H1 (cell line): ENCODE measurements at regions not wholly inside any gene's neighbourhood (a gene's known extent, or its start where the extent isn't known, plus 50 kb on each side); places are given as distances from the start of the nearest gene placed in this dataset.

Experiments
- CTCF ChIA-PET: fragments of 300-600 bp; sonication (Branson Sonifier 250); formaldehyde crosslinking; loops from one replicate; lab custom pipeline; 2021; ENCODE audit not compliant: partially characterized antibody; lab: Charles Lee
- POLR2A ChIA-PET: fragments of 300-600 bp; sonication (Branson Sonifier 250); formaldehyde crosslinking; loops from one replicate; lab custom pipeline; 2021; ENCODE audit warnings: inconsistent platforms; ENCODE audit not compliant: partially characterized antibody; lab: Charles Lee
- DNase-seq, 2 experiments: peaks; one replicate each; pipeline versions ENCODE4 v3.0.0 to v3.0.0-alpha.2; 2010 to 2022; ENCODE audit warnings: low spot score in 2 of 2, low read depth in 1 of 2, mixed read lengths in 1 of 2
- FAIRE-seq: peaks from 2 replicates; lab custom pipeline; 2011; peaks lifted over from hg19 to GRCh38; lab: Jason Lieb, UNC
- H2AFZ ChIP-seq: 2 replicates; pipeline ENCODE4 v1.8.1; 2012; ENCODE audit warnings: low read length, inconsistent platforms
- H2AK5ac ChIP-seq: 2 replicates; pipeline ENCODE4 v1.6.1; 2013; ENCODE audit warnings: low read depth, low read length
- H2BK120ac ChIP-seq: replicated peaks from 2 replicates; pipeline ENCODE3; 2013; ENCODE audit warnings: low read depth, low read length, inconsistent platforms
- H2BK12ac ChIP-seq: 2 replicates; pipeline ENCODE4 v1.6.1; 2013; ENCODE audit warnings: low read depth, low read length
- H2BK15ac ChIP-seq: 2 replicates; pipeline ENCODE4 v1.6.1; 2013; ENCODE audit warnings: low read length
- H2BK20ac ChIP-seq: 2 replicates; pipeline ENCODE4 v1.6.1; 2013; ENCODE audit warnings: low read length
- H2BK5ac ChIP-seq: 2 replicates; pipeline ENCODE4 v1.6.1; 2013; ENCODE audit warnings: low read depth, low read length
- H3K14ac ChIP-seq: 2 replicates; pipeline ENCODE4 v1.6.1; 2013; ENCODE audit warnings: inconsistent platforms; ENCODE audit not compliant: insufficient read length
- H3K18ac ChIP-seq: 2 replicates; pipeline ENCODE4 v1.6.1; 2013; ENCODE audit warnings: low read length; ENCODE audit errors: extremely low read depth
- H3K23ac ChIP-seq: 2 replicates; pipeline ENCODE4 v1.6.1; 2013; ENCODE audit warnings: inconsistent platforms; ENCODE audit not compliant: insufficient read length
- H3K23me2 ChIP-seq: 2 replicates; pipeline ENCODE4 v1.6.1; 2013; ENCODE audit warnings: low read depth, low read length
- H3K27ac ChIP-seq: 2 replicates; pipeline ENCODE4 v1.6.1; 2011; ENCODE audit warnings: low read depth, low read length, inconsistent platforms
- H3K27me3 ChIP-seq, 4 experiments: replicated peaks in 1 of 4; 1 replicate in 1 of 4; 2 replicates in 3 of 4; pipeline versions ENCODE4 v1.6.1 to v1.8.1; 2011 to 2013; ENCODE audit warnings: low read length in 3 of 4, mild to moderate bottlenecking in 3 of 4, inconsistent platforms in 2 of 4, mixed read lengths in 2 of 4, moderate library complexity in 1 of 4; ENCODE audit not compliant: control insufficient read depth in 3 of 4, insufficient read depth in 3 of 4; ENCODE audit errors: extremely low read depth in 1 of 4
- H3K36me3 ChIP-seq, 4 experiments: 2 replicates each; pipeline versions ENCODE4 v1.6.1 to v1.8.1; 2011 to 2013; ENCODE audit warnings: mild to moderate bottlenecking in 4 of 4, low read length in 3 of 4, moderate library complexity in 2 of 4, control low read depth in 1 of 4, inconsistent platforms in 1 of 4; ENCODE audit not compliant: insufficient read depth in 4 of 4, control insufficient read depth in 2 of 4
- H3K4ac ChIP-seq: replicated peaks from 2 replicates; pipeline ENCODE3; 2013; ENCODE audit warnings: low read length, low read depth, mixed read lengths, inconsistent platforms; ENCODE audit not compliant: insufficient read length
- H3K4me1 ChIP-seq, 4 experiments: replicated peaks in 1 of 4; 1 replicate in 1 of 4; 2 replicates in 3 of 4; pipeline versions ENCODE4 v1.6.1 to v1.8.1; 2011 to 2013; ENCODE audit warnings: low read length in 3 of 4, inconsistent platforms in 2 of 4, mixed read lengths in 1 of 4; ENCODE audit not compliant: insufficient read depth in 4 of 4, control insufficient read depth in 3 of 4
- H3K4me2 ChIP-seq, 2 experiments: 2 replicates each; pipeline versions ENCODE4 v1.6.1 to v1.8.1; 2011 to 2013; ENCODE audit warnings: low read depth in 2 of 2, low read length in 2 of 2, control low read depth in 1 of 2, inconsistent platforms in 1 of 2, mild to moderate bottlenecking in 1 of 2; ENCODE audit not compliant: insufficient read depth in 1 of 2
- H3K4me3 ChIP-seq, 4 experiments: fragments of 200-600, 300-600 bp in 1 of 4; sonication (generic), shearing (Covaris generic), sonication (Bioruptor Twin) in 1 of 4; 2 replicates each; pipeline versions ENCODE4 v1.5.1 to v1.8.1; 2011 to 2016; ENCODE audit warnings: low read length in 4 of 4, low read depth in 3 of 4, control low read depth in 2 of 4, inconsistent platforms in 2 of 4, mild to moderate bottlenecking in 2 of 4, mixed read lengths in 1 of 4, moderate library complexity in 1 of 4; ENCODE audit not compliant: insufficient read depth in 2 of 4; ENCODE audit errors: extremely low read depth in 1 of 4
- H3K56ac ChIP-seq: replicated peaks from 2 replicates; pipeline ENCODE3; 2013; ENCODE audit warnings: low read depth, mild to moderate bottlenecking, mixed read lengths, low read length, inconsistent platforms; ENCODE audit not compliant: insufficient read length
- H3K79me1 ChIP-seq: 2 replicates; pipeline ENCODE4 v1.6.1; 2013; ENCODE audit warnings: low read depth, low read length, control low read depth
- H3K79me2 ChIP-seq, 2 experiments: 2 replicates each; pipeline versions ENCODE4 v1.6.1 to v1.8.1; 2012 to 2013; ENCODE audit warnings: low read length in 2 of 2, mild to moderate bottlenecking in 2 of 2, inconsistent platforms in 1 of 2; ENCODE audit not compliant: insufficient read depth in 2 of 2, control insufficient read depth in 1 of 2
- H3K9ac ChIP-seq, 4 experiments: replicated peaks in 1 of 4; 1 replicate in 1 of 4; 2 replicates in 3 of 4; pipeline versions ENCODE4 v1.6.1 to v1.8.1; 2011 to 2013; ENCODE audit warnings: low read depth in 3 of 4, low read length in 3 of 4, control low read depth in 2 of 4, mild to moderate bottlenecking in 2 of 4, moderate library complexity in 2 of 4, inconsistent platforms in 1 of 4; ENCODE audit errors: extremely low read depth in 1 of 4
- H3K9me3 ChIP-seq, 2 experiments: 2 replicates each; pipeline versions ENCODE4 v1.6.1 to v1.8.1; 2012 to 2013; ENCODE audit warnings: mild to moderate bottlenecking in 2 of 2, moderate library complexity in 2 of 2, control low read depth in 1 of 2, inconsistent platforms in 1 of 2, low read depth in 1 of 2, low read length in 1 of 2, mixed read lengths in 1 of 2; ENCODE audit not compliant: insufficient read depth in 2 of 2
- H4K20me1 ChIP-seq, 2 experiments: replicated peaks in 1 of 2; 2 replicates each; pipeline versions ENCODE3 to v1.8.1; 2011 to 2013; ENCODE audit warnings: inconsistent platforms in 2 of 2, low read length in 2 of 2, mild to moderate bottlenecking in 1 of 2; ENCODE audit not compliant: insufficient read depth in 2 of 2, control insufficient read depth in 1 of 2
- H4K5ac ChIP-seq: 2 replicates; pipeline ENCODE4 v1.6.1; 2013; ENCODE audit warnings: low read length, low read depth, mixed read lengths, inconsistent platforms; ENCODE audit not compliant: insufficient read length
- H4K8ac ChIP-seq: 2 replicates; pipeline ENCODE4 v1.8.0; 2013; ENCODE audit warnings: mild to moderate bottlenecking, moderate library complexity, low read length, inconsistent platforms; ENCODE audit not compliant: insufficient read depth; ENCODE audit errors: extremely low read depth
- H4K91ac ChIP-seq: replicated peaks from 2 replicates; pipeline ENCODE3; 2013; ENCODE audit warnings: low read length, mixed read lengths, inconsistent platforms; ENCODE audit not compliant: insufficient read length
- BACH1 ChIP-seq: IDR thresholded peaks from 2 replicates; pipeline ENCODE4 v1.6.1; 2012; ENCODE audit warnings: low read length, improper control_type of control experiment
- CEBPB ChIP-seq: IDR thresholded peaks from 2 replicates; pipeline ENCODE4 v1.6.1; 2012; ENCODE audit warnings: low read depth, low read length
- CHD2 ChIP-seq: IDR thresholded peaks from 2 replicates; pipeline ENCODE4 v1.6.1; 2012; ENCODE audit warnings: low read length, improper control_type of control experiment
- E2F6 ChIP-seq: IDR thresholded peaks from 2 replicates; pipeline ENCODE4 v1.6.1; 2012; ENCODE audit warnings: inconsistent platforms
- GABPA ChIP-seq: IDR thresholded peaks from 2 replicates; pipeline ENCODE4 v1.6.1; 2011; ENCODE audit warnings: mild to moderate bottlenecking, low read length, moderate library complexity, borderline replicate concordance; ENCODE audit not compliant: insufficient read depth
- JUN ChIP-seq: IDR thresholded peaks from 2 replicates; pipeline ENCODE4 v1.6.1; 2011; ENCODE audit warnings: low read depth, mild to moderate bottlenecking, improper control_type of control experiment, low read length
- JUND ChIP-seq: IDR thresholded peaks from 2 replicates; pipeline ENCODE4 v1.6.1; 2011; ENCODE audit warnings: mild to moderate bottlenecking, improper control_type of control experiment, low read length
- KDM5A ChIP-seq: fragments of 200-600 bp; IDR thresholded peaks from 2 replicates; pipeline ENCODE4 v1.7.1; 2012; ENCODE audit warnings: mild to moderate bottlenecking, low read length, inconsistent platforms, mixed read lengths
- RFX5 ChIP-seq: IDR thresholded peaks from 2 replicates; pipeline ENCODE4 v1.6.1; 2011; ENCODE audit warnings: low read depth, low read length, improper control_type of control experiment, borderline replicate concordance
- RNF2 ChIP-seq: fragments of 200-900, 300-1000 bp; sonication (generic); IDR thresholded peaks from 2 replicates; pipeline ENCODE4 v1.7.1; 2016; ENCODE audit warnings: borderline replicate concordance, low read depth, mild to moderate bottlenecking, antibody characterized with exemption, low read length; ENCODE audit not compliant: poor library complexity, severe bottlenecking; ENCODE audit errors: missing control alignments
- SIRT6 ChIP-seq: IDR thresholded peaks from one replicate; pipeline ENCODE4 v1.7.1; 2012; ENCODE audit warnings: low read length, inconsistent platforms
- SP1 ChIP-seq: IDR thresholded peaks from 2 replicates; pipeline ENCODE4 v1.6.1; 2011; ENCODE audit warnings: low read depth, low read length
- SUZ12 ChIP-seq: fragments of 200-600 bp; sonication (generic); IDR thresholded peaks from 2 replicates; pipeline ENCODE4 v1.6.1; 2012; ENCODE audit warnings: mild to moderate bottlenecking, inconsistent platforms, low read length, moderate library complexity, mixed read lengths
- TAF1 ChIP-seq: IDR thresholded peaks from 2 replicates; pipeline ENCODE4 v1.6.1; 2011; ENCODE audit warnings: mild to moderate bottlenecking, low read depth, low read length
- TAF7 ChIP-seq: optimal IDR thresholded peaks from 2 replicates; pipeline ENCODE3; 2011; ENCODE audit warnings: low read depth, mild to moderate bottlenecking, inconsistent platforms, low read length, moderate library complexity, borderline replicate concordance
- YY1 ChIP-seq: IDR thresholded peaks from 2 replicates; pipeline ENCODE4 v1.6.1; 2011; ENCODE audit warnings: low read depth, mild to moderate bottlenecking, low read length

GRCh38 chr4:79213702-79214101 lies 112.2 kb downstream of the NAA11 start:
- Histone ChIP-seq H2BK20ac (no peak overlapping the region), H3K79me1 (no peaks in the 10 kb centered on the region), H3K9ac (no peak overlapping the region), H3K79me2 (no peaks in the 10 kb centered on the region; a peak in 1 of 4 replicates), H3K27me3 (no peaks in the 10 kb centered on the region), H3K4me3 (no peak overlapping the region), H3K23me2 (0 out of 2 replicates have a peak, but pooled peaks cover 2% of the 10 kb centered on the region), H2BK120ac (no peak overlapping the region), H2BK5ac (no peak overlapping the region), H3K4me1 (peaks cover 0 to 9% (median 5%) of the 10 kb centered on the region in 4 experiments; a peak in 4 of 7 replicates), H2AFZ (no peak overlapping the region), H2BK12ac (no peak overlapping the region), H4K91ac (no peak overlapping the region), H2BK15ac (no peak overlapping the region), H3K36me3 (no peaks in the 10 kb centered on the region), H3K4me2 (no peak overlapping the region), H3K23ac (no peak overlapping the region), H3K4ac (no peak overlapping the region), H4K8ac (no peak overlapping the region), H4K20me1 (no peaks in the 10 kb centered on the region), H3K9me3 (no peaks in the 10 kb centered on the region), H3K18ac (no peak overlapping the region), H2AK5ac (no peak overlapping the region), H4K5ac (no peak overlapping the region), H3K27ac (no peak overlapping the region), H3K56ac (no peak overlapping the region), H3K14ac (no peak overlapping the region)
- no peak for DNase-seq
- no peak for FAIRE-seq
- CTCF ChIA-PET: interaction anchor here (0.7 kb wide), 1 partner anchor 170 kb away, joined by 4 read pairs; no protein-coding TSS in a partner anchor
- POLR2A ChIA-PET: no interaction called here
- TF ChIP-seq TAF1: no peak
- TF ChIP-seq BACH1: no peak
- TF ChIP-seq CHD2: no peak
- TF ChIP-seq SIRT6: no peak
- TF ChIP-seq TAF7: no peak
- no peak for TF ChIP-seq SP1
- no peak for TF ChIP-seq JUN
- TF ChIP-seq SUZ12: no peak
- no peak for TF ChIP-seq E2F6
- no peak for TF ChIP-seq RFX5
- no peak for TF ChIP-seq YY1
- no peak for TF ChIP-seq CEBPB
- no peak for TF ChIP-seq GABPA
- no peak for TF ChIP-seq KDM5A
- no peak for TF ChIP-seq RNF2
- TF ChIP-seq JUND: no peak
